ENCODE measurements at regions not wholly inside any gene's neighbourhood (a gene's known extent, or its start where the extent isn't known, plus 50 kb on each side); places are given as distances from the start of the nearest gene placed in this dataset.
"Not testable (repeated sequence)": the region's sequence is repeated elsewhere in the genome, so short reads cannot be mapped to it uniquely, and the experiment has no call there.

DNA sequence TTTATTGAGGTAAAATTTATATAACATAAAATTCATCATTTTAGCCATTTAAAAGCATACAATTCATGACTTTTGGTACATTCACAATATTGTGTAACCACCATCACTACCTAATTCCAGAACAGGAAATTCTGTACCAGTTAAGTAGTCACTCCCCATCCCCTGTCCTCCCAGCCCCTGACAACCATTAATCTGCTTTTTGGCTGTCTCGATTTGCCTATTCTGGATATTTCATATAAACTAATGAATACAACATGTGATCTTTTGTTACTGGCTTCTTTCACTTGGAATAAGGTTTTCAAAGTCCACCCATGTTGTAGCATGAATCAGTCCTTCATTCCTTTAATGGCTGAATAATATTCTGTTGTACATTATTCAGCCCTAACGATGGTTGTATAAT is 115.6 kb upstream of the KLF14 start:
- DNase-seq = no peak

DNA sequence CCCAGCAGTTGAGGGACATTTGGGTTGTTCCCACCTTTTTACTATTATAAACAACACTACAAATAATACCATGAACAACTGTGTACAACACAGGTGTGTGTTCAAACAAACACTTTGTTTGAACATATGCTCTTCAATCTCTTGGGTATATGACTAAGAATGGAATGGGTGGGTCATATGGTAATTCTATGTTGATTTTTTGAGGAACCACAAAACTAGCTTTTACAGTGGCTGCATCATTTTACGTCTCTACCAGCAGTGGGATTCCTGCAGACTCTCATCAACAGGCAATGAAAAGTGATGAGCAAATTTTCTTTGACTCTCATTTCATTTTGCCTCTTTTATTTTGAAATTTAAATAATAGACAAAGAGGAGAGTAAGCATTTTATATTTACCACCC is 116.9 kb upstream of the KLF14 start:
- no peak for DNase-seq

DNA sequence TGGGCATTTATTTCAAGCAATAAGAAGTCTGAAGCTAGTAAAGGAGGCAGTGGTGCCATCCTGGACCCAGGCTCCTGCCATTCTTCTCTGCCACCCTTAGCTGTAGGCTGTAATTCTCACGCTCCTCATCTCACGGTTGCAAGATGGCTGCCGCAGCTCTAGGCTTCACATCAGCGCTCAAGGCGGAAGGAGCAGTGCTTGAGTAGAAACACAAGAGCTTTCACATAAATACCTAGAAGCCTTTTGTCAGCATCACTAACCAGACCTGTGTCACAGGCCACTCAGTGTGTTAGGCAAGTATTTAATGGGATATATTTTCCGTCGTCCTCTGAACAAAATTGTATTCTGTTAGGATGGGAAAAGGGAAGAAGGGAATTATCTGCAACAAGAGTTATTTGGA is 118.9 kb upstream of the KLF14 start:
- DNase-seq = no peak

DNA sequence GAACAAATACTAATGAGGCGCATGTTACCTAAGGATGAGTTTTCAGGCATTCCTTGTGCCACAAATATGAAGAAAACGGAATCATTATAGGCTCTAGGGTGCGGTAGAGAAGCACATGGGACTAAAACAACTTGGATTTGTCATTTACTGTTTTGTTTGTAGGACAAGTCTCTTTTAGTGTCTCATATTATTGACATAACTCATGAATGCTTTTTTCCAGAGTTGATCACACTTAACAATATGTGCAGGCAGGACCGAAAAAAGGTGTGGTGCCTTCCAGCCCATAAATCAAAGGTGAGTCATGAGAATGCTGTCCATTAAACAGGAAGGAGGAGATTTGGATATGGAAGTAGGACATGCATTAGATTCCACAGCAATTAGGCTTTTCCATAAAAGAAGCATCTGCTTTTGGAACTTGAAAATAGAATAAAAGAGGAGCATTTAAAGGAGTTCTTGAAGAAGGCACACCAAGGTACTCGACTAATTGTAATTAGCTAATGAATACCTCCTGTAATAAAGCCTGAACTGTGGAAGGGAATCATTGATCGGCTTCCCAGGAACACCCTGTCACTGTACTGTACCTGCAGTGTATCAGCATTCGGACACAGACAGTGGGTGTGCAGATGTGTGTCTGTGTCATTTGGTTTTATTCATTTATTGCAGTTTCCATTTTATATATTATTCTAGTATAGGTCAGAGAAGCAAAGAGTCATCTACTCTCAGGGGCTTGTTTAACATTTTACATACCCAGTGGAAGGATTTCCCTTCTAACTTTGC is 119.7 kb upstream of the KLF14 start:
- no peak for DNase-seq

DNA sequence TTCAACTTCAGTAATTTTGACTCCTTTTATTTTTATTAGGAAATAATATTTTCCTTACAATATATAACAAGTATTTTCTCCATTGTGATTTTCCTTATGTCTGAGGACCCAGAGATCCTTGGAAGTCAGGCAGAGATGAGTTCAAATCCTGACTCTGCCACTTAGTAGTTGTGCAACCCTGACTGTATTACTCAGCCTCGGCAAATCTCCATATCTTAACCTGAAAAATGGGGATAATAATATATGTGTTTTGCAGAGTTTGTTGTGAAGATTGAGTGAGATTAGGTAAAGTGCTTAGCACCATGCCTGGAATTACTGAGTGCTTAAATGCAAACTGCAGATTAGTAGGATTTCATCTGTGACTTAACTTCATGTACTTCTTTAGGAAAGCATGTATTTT is 120.5 kb upstream of the KLF14 start:
- DNase-seq = no peak

DNA sequence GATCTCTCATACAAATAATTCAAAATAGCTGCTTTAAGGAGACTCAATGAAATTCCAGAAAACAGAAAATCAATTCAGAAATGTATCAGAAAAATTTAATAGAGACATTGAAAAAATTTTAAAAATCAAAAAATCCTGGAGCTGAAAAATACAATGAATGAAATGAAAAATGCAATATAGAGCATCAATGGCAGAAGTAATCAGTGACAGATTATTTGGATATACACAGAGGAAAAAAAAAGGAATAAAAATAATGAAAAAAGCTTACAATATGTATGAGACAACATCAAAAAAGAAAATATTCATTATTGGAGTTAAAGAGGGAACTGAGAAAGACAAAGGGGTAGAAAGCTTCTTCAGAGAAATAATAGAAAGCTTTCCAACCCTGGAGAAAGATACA is 122.9 kb upstream of the KLF14 start:
- no peak for DNase-seq

DNA sequence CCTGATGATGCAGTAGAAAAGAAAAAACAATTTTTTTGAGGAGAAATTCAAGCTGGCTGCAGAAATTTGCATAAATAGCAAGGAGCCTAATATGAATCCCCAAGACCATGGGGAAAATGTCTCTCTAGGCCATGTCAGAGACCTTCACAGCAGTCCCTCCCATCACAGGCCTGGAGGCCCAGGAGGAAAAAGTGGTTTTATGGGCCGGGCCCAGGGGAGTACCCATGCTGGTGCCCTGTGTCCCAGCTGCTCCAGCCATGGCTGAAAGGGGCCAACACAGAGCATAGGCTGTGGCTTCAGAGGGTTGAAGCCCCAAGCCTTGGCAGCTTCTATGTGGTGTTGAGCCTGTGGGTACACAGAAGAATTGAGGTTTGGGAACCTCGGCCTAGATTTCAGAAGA is 126.8 kb upstream of the KLF14 start:
- DNase-seq = not testable (repeated sequence)

DNA sequence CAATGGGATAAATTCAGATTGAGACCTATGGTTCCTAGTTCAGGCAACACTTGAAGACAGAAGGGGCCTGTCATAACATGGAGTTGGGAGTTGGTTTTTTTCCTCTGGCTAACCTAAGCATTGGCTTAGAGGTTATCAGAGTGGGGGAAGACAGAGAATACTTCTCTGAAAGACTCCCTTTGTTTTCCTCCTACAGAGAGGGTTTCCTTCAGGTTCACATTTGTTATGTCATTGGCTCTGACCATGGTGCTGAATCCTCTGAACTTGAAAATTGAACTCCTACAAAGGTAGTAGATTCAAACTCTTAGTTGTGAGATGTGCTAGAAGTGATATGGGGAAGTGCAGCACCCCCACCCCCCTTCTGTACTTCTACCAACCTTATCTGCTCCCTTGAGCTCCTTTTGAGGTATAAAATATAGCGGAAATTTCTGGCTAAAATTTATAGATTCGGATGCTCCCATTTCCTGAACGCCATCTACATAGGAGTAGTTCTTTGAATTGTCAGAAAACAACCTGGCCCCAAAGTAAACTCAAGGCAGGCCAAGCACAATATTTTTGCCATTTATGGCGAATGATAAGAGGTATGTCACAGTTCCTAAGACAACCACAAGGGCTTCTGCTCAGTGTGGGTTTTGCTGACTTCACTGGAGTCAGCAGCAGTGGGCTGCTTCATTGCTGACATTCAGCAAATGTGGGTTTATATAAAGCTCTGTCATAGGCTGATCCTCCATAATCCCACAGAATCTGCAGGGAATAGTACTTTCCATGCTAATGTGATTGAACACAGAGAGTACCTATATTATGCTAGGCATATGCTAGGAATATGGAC is 131.6 kb upstream of the KLF14 start:
- DNase-seq = no peak

DNA sequence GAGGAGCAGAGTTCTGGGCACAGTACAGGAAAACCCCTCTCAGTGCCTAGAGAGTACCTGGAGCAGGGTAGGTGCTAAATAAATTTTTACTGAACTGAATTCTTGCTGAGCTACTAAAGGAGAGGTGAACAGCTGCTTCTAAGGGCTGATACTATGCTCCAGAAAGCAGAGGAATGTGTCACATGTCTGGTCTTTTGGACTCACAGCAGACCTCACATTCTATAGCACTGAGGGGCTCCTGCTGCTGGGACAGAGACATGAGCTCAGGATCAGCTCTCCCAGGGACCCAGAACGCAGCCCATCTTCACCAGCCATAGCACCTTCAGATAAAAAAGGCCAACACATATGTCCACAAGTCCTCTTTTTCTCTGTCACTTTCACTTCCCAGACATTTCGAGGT is 133.0 kb upstream of the KLF14 start:
- no peak for DNase-seq

DNA sequence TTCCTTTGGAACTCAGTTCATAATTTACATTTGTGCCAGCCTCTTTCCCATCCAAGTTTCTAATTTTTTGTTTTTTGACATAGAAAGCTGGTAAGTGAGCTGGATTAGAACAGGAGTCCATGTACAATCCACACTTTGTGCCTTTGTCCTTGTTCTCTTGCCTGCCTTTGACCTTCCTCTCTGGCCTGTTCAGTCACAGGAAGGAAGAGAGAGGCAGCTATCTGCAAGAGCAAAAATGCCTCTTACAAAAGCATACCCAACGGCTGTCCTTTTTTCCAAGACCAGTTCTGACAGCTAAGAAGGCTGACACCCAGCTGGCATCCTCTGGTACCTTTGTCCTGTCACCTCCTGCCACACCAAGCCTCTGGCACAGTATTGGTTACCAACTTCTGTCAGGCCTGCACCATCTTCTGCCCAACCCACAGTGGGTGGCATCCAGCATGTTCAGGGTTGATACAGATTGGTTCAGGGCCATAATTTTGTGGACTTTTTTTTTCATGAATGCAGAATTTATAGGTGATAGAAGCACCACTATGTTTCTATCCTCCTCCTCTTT is 133.7 kb upstream of the KLF14 start:
- no peak for DNase-seq

DNA sequence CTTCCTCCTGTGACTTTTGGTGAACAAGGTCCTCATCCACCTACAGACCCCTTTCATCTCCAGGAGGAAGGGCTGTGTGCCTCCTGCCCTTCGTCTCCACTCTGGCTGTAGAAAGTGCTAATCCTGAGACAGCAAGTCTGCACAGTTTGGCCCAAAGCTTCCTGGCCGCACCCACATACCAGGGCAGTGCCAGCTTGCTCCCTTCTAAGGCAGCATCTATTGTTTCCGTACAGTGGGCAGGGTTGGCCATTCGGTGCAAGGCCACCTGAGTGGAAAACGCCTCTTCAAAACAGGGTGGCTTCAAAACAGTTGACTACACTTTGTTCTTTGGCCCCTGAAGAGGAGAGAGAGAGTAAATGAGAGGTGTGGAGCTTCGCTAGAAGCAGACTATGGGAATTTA is 134.1 kb upstream of the KLF14 start:
- no peak for DNase-seq

DNA sequence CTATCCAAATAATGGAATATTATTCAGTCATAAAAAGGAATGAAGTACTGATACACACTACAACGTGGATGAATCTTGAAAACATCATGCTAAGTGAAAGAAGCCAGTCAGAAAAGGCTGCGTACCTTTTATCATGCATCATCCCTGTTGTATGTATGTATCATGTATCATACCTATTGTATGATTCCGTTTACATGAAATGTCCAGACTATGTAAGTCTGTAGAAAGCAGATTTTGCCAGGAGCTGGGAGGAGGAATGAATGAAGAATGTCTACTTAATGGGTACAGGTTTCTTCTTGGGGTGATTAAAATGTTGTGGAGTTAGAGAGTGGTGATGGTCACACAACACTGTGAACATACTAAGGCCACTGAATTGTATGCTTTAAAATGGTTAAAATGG is 135.9 kb upstream of the KLF14 start:
- DNase-seq = no peak

DNA sequence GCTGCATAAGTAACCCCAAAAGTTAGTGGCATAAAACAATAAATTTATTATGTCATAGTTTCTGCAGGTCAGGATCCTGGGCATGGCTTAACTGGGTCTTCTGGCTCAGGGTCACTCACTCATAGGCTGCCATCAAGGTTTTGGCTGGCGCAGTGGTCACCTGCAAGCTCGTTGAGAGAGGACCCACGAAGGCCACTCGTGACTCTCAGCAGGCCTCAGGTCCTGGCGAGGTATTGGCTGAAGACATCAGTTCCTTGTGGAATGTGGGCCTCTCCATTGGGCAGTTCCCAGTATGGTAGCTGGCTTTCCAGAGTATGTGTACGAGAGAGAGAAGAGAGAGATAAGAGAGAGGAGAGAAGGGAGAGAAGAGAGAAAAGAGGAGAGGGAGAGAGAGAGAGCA is 138.3 kb upstream of the KLF14 start:
- no peak for DNase-seq

DNA sequence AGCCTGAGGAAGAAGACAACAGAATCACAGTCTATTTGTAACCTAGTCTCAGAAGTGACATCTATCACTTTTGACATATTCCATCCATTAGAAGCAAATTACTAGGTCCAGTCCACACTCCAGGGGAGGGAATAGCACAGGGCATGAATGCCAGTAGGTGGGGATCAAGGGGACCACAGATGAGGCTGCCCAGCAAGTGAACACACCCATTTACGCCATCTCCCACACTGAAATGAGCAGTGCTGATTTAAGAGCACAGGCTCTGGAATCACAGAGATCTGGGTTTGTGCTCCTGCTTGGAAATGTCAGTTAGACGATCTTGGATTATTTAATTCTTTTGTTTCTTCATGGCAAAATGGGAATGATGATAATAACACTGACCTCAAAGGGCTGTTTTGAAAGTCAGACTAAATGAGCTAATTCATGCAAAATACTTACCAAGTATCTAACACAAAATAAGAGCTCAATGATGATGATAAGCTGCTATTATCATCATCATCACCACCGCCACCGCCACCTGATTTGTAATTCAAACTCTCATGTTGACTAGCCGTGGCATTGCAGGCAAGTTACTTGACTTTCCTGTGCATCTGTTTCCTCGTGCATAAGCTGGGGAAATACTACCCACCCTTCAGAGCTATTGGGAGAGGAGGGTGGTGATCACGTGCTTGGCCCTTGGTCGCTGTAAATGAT is 138.9 kb upstream of the KLF14 start:
- no peak for DNase-seq

DNA sequence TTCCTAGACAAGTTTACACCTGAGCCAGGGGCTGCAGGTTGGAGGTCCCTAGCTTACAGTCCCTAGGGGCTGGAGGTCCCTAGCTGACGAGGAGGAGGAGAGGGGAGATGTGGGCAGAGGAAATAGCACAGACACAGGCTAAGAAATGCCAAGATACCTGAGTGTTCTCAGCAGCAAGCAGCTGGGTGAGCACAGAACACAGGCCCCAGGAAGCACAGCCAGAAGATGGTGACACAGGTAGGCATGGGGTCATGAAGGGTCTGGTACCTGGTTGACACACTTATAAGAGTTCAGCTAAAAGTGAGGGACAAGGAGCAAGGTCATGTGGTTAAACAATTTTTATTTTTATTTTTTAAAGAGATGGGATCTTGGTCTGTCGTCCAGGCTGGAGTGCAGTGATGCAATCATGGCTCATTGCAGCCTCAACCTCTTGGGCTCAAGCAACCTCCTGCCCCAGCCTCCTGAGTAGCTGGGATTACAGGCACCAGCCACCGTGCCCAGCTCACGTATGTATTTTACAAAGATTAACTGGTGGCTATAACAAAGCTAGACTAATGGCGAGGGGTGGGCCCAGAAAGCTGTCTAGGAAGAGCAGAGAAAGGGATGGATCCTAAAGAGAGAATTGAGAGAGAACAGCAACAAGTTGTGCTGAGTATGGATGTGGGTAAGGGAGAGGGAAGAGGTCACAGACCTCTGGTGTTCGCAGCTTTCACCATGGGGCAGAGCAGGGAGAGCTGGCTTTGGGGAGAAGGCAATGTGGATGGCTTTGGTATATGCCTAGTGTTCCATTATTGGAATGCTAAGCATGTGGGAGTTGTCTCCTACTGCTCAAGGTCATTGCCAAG is 140.3 kb upstream of the KLF14 start:
- no peak for DNase-seq

DNA sequence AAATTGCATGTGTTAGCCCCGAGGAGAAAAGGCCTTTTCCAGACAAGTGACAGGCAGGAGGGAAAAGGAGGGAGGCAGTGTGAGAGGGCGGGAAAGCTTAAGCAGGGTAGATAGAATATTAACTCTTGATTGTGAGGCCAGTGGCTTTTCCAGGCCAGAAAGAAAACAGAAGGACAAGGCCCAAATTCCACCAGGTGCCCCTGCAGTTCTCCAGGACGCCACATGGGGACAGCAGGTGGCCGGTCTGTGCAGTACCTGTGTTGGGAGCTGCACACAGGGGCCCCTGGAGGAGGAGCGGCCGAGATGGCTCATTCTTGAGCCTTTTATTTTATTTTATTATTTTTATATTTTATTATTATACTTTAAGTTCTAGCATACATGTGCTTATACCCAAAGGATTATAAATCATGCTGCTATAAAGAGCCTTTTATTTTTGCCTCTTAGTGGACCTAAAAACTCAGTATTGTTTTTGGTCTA is 141.3 kb upstream of the KLF14 start:
- no peak for DNase-seq

DNA sequence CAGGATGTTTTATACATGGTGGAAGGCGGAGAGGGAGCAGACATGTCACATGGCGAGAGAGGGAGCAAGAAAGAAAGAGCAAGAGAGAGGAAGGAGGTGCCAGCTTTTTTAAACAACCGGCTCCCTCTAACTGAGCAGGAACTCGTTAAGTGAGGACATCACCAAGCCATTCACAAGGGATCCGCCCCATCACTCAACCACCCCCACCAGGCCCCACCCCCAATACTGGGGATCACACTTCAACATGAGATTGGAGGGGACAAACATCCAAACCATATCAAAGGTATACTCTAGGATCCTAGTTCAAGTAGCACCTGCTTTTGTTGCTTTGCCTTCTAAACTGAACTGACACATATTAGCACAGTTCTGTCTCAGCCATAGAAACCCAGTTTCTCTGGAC is 141.9 kb upstream of the KLF14 start:
- DNase-seq = no peak

DNA sequence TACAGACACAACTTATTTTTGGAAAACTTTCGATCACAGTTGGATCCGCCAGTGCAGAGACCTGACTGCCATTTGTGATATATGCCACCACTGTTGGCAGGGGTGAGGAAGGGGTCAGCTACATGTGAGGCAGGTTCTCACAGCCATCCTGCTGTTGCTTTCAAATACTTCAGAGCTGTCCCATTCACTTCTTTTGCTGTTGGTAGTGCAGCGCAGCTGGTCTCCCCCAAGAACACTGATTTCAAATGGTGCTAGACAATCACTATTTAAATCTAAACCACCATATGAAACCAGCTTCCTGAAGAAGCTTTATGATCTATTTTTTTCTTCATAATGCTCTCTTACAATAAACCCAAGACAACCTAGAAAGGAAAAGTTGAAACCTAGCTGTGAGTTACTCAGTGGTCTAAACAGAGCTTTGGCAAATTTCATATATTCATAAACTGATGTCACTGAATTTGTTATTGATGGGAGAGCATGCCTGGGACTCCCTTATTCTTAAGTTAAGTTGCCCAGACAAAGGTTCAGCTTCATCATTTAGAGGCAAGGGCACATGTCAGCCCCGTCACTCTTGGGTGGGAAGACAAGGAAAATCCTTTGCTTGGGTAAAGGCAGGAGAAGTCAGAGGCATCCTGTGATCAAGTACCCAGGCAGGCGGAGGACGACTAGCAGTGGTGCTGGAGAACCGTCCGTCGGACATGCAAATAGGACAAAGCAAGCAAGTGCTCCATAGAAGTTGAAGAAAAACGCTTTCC is 143.4 kb upstream of the KLF14 start:
- DNase-seq = no peak

DNA sequence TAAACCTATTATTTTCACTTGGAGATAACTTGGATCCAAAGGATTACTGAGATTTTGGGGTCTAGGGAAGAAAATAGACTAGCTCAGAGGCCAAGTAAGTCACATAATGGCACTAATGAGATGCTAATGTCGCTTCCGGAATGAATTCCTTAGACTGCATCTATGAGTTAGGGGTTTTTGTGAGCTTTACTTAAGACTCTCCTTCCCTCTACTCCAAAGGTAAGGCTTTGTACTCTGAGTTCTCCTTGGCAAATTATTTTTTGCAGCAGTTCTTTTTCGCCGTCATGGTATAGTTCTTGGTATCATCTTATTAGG is 143.9 kb upstream of the KLF14 start:
- no peak for DNase-seq

DNA sequence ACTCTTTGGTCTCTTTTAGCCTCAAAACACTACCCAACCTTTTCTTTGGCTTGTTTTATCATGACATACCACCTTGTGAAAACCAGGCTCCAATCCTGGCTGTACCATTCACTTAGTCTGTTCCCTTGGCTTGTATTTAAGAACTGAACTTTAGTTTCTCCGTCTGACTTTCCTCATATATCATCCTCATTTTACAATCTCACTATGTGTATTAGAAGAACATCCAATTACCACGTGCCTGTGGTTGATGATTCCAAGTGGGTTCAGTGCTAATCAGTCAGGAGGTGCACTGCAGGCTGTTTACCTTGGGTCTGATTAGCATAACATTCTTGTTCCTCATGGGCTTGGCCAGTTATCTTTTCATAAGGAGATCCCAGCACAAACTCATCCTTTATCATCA is 144.8 kb upstream of the KLF14 start:
- no peak for DNase-seq

DNA sequence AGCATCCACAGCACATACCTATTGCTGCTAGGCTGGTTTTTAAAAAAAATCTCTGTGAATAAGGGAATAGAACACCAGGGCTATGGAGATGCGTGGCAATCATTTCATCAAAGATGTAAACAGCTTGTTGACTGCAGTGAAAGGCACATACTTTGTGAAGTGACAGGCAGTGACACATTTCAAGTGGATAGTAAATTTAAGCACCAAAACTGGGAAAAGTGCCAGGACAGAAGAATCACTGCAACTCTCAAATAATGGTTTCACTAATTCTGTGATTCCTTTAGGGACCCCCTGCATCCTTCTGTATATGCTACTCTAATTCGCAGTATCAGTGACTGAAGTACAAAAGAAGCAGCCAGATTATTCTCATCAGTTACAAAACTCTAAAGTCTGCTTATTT is 145.2 kb upstream of the KLF14 start:
- no peak for DNase-seq

DNA sequence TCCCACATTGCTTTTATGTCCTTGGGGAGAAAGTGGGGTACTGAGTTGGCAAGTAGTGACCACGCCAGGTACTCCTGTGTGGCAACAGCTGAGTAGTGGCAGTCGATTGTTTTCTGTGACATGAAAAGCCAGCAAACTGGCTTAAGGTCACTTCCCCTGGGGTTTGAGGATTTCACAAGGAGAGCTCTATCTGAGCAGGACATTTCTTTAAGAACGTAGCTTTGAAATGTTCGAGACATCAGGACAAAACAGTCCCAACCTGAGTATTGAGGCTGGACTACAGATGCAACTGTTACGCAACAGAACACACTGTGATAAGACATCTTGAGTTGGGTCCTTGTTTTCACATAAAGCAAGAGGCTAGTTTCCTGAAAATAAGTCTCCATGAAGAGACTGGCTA is 146.7 kb upstream of the KLF14 start:
- no peak for DNase-seq

All from hippocampal formation (tissue), 2 donors.